Aorta (tissue), 5 donors: ENCODE measurements at regions not wholly inside any gene's neighbourhood (a gene's known extent, or its start where the extent isn't known, plus 50 kb on each side); places are given as distances from the start of the nearest gene placed in this dataset.

ENCODE experiments used
- ATAC-seq: fragments of 200-7000 bp; cut with Tn5 transposase; one replicate; pipeline ENCODE4 v1.9.1; 2022; ENCODE audit warnings: moderate library complexity; ENCODE audit not compliant: low FRiP score
- DNase-seq, 2 donors: peaks; one replicate each; pipeline ENCODE4 v3.0.0-alpha.2; 2020
- H3K27ac ChIP-seq, 2 donors: one replicate each; pipeline ENCODE4 v1.5.1; 2013; ENCODE audit warnings: low read length in 2 of 2, mild to moderate bottlenecking in 2 of 2, moderate library complexity in 2 of 2, control low read depth in 1 of 2, inconsistent platforms in 1 of 2, low read depth in 1 of 2
- H3K27me3 ChIP-seq, 2 donors: one replicate each; pipeline ENCODE4 v1.6.1; 2013; ENCODE audit warnings: control low read depth in 1 of 2, low read length in 1 of 2, mild to moderate bottlenecking in 1 of 2, moderate library complexity in 1 of 2; ENCODE audit not compliant: insufficient read depth in 2 of 2, control insufficient read depth in 1 of 2
- H3K36me3 ChIP-seq, 2 donors: one replicate each; pipeline ENCODE4 v1.6.1; 2013; ENCODE audit warnings: control low read depth in 1 of 2, low read length in 1 of 2, mild to moderate bottlenecking in 1 of 2; ENCODE audit not compliant: insufficient read depth in 2 of 2, control insufficient read depth in 1 of 2
- H3K4me1 ChIP-seq, 2 donors: one replicate each; pipeline ENCODE4 v1.6.1; 2013; ENCODE audit warnings: low read length in 2 of 2, control low read depth in 1 of 2, mild to moderate bottlenecking in 1 of 2, moderate library complexity in 1 of 2; ENCODE audit not compliant: insufficient read depth in 2 of 2, control insufficient read depth in 1 of 2
- H3K4me3 ChIP-seq, 2 donors: one replicate each; pipeline ENCODE4 v1.5.1; 2013; ENCODE audit warnings: low read length in 2 of 2, control low read depth in 1 of 2, mild to moderate bottlenecking in 1 of 2
- H3K9me3 ChIP-seq: one replicate; pipeline ENCODE4 v1.6.1; 2013; ENCODE audit warnings: mild to moderate bottlenecking, low read length; ENCODE audit not compliant: control insufficient read depth
- WGBS, 2 donors: extraction: QIAGEN DNeasy Blood & Tissue Kit; methylation state at CpG; one replicate each; pipeline ENCODE4 v1.1.7; 2013; 5-methylcytosine and 5-hydroxymethylcytosine counted together
- intact Hi-C, 2 donors: fragments of 100-400 bp; cut with DNase I; formaldehyde crosslinking; loops; one replicate each; pipeline versions ENCODE4 v1.14.2 to v1.15.0; 2022
- donor health status: healthy with polysubstance abuse.
- donor health status: Bipolar disorder and iron deficiency.
- donor health status: DM: no; HTN: no; CAD: no.
- donor health status: DM: no; HTN: no; CAD: no.
- donor health status: DM: yes; HTN: yes; CAD: no.

- intact Hi-C loops = no loop called here
- 80 to 84% methylated on average over 3 of the region's 3 CpGs for WGBS, 2 donors
- H3K9me3 ChIP-seq = no peaks in the 10 kb centered on the region
- DNase-seq (no peak), ATAC-seq (no peak)
- no peaks in the 10 kb centered on the region for H3K36me3 ChIP-seq
- no peak overlapping the region for H3K4me3 ChIP-seq
- H3K27ac ChIP-seq = no peak overlapping the region
- no peaks in the 10 kb centered on the region for H3K27me3 ChIP-seq
- no peaks in the 10 kb centered on the region for H3K4me1 ChIP-seq
Measured at GRCh38 chr1:239302696-239303095, 83.7 kb upstream of the CHRM3 start.

- Histone ChIP-seq H3K4me3 (no peak overlapping the region), H3K4me1 (no peaks in the 10 kb centered on the region), H3K36me3 (no peaks in the 10 kb centered on the region), H3K9me3 (no peaks in the 10 kb centered on the region), H3K27me3 (no peaks in the 10 kb centered on the region), H3K27ac (no peak overlapping the region)
- no peak for DNase-seq
- intact Hi-C loops = no loop called here
- 94 to 95% methylated on average over 3 of the region's 3 CpGs for WGBS, 2 donors
- ATAC-seq = no peak
Measured at GRCh38 chr1:239301251-239301650, 85.1 kb upstream of the CHRM3 start.

- 94% methylated on average over 7 of the region's 7 CpGs for WGBS, 2 donors
Measured at GRCh38 chr1:239297910-239298309, 88.5 kb upstream of the CHRM3 start.

GRCh38 chr1:239293350-239294110 is 92.8 kb upstream of the CHRM3 start:
- intact Hi-C loops = no loop called here
- Histone ChIP-seq H3K9me3 (no peaks in the 10 kb centered on the region), H3K36me3 (no peaks in the 10 kb centered on the region), H3K4me3 (no peak overlapping the region), H3K27ac (no peak overlapping the region), H3K4me1 (no peaks in the 10 kb centered on the region), H3K27me3 (no peaks in the 10 kb centered on the region)
- no peak for ATAC-seq
- DNase-seq = no peak
- 36 to 39% methylated on average over 7 of the region's 7 CpGs for WGBS, 2 donors

More at GRCh38 chr1:239297910-239298309, 88.5 kb upstream of the CHRM3 start:
- Histone ChIP-seq H3K36me3 (no peaks in the 10 kb centered on the region), H3K4me1 (no peaks in the 10 kb centered on the region), H3K9me3 (no peaks in the 10 kb centered on the region), H3K4me3 (no peak overlapping the region), H3K27me3 (no peaks in the 10 kb centered on the region), H3K27ac (no peak overlapping the region)
- ATAC-seq = no peak
- intact Hi-C loops = no loop called here
- DNase-seq = no peak

GRCh38 chr1:239288820-239289554 is 97.4 kb upstream of the CHRM3 start:
- no peak for ATAC-seq
- 42 to 43% methylated on average over 1 of the region's 1 CpG for WGBS, 2 donors
- no peaks in the 10 kb centered on the region for H3K36me3 ChIP-seq
- no peak for DNase-seq
- H3K4me1 ChIP-seq = no peaks in the 10 kb centered on the region
- no peak overlapping the region for H3K27ac ChIP-seq
- H3K27me3 ChIP-seq = no peaks in the 10 kb centered on the region
- no peaks in the 10 kb centered on the region for H3K9me3 ChIP-seq
- intact Hi-C loops = no loop called here
- no peak overlapping the region for H3K4me3 ChIP-seq

- H3K27me3 ChIP-seq = no peaks in the 10 kb centered on the region
- intact Hi-C loops = no loop called here
- H3K27ac ChIP-seq = no peak overlapping the region
- ATAC-seq (no peak), DNase-seq (no peak)
- H3K4me3 ChIP-seq = no peak overlapping the region
- no peaks in the 10 kb centered on the region for H3K4me1 ChIP-seq
- no peaks in the 10 kb centered on the region for H3K36me3 ChIP-seq
- H3K9me3 ChIP-seq = no peaks in the 10 kb centered on the region
- 77 to 84% methylated on average over 4 of the region's 4 CpGs for WGBS, 2 donors
Measured at GRCh38 chr1:239287296-239287695, 99.1 kb upstream of the CHRM3 start.

- no peaks in the 10 kb centered on the region for H3K36me3 ChIP-seq
- no peaks in the 10 kb centered on the region for H3K27me3 ChIP-seq
- WGBS, 2 donors = 73 to 75% methylated on average over 6 of the region's 6 CpGs
- intact Hi-C loops = no loop called here
- DNase-seq (no peak), ATAC-seq (no peak)
- no peak overlapping the region for H3K4me3 ChIP-seq
- H3K4me1 ChIP-seq = no peaks in the 10 kb centered on the region
- H3K27ac ChIP-seq = no peak overlapping the region
- no peaks in the 10 kb centered on the region for H3K9me3 ChIP-seq
Measured at GRCh38 chr1:239283216-239283615, 103.2 kb upstream of the CHRM3 start.

- Histone ChIP-seq H3K36me3 (no peaks in the 10 kb centered on the region), H3K27ac (no peak overlapping the region), H3K9me3 (no peaks in the 10 kb centered on the region), H3K4me1 (no peaks in the 10 kb centered on the region), H3K4me3 (no peak overlapping the region), H3K27me3 (no peaks in the 10 kb centered on the region)
- DNase-seq (no peak), ATAC-seq (no peak)
- intact Hi-C loops = no loop called here
- 17 to 25% methylated on average over 3 of the region's 3 CpGs for WGBS, 2 donors
Measured at GRCh38 chr1:239282411-239282810, 104.0 kb upstream of the CHRM3 start.

- Histone ChIP-seq H3K36me3 (no peaks in the 10 kb centered on the region), H3K4me3 (no peak overlapping the region), H3K9me3 (peaks cover 3% of the 10 kb centered on the region), H3K27ac (no peak overlapping the region), H3K27me3 (no peaks in the 10 kb centered on the region), H3K4me1 (no peaks in the 10 kb centered on the region)
- intact Hi-C loops = no loop called here
- WGBS, 2 donors = 72 to 86% methylated on average over 5 of the region's 5 CpGs
- no peak for ATAC-seq
- DNase-seq = no peak
Measured at GRCh38 chr1:239276051-239276450, 110.3 kb upstream of the CHRM3 start.
